ENCODE measurements at regions not wholly inside any gene's neighbourhood (a gene's known extent, or its start where the extent isn't known, plus 50 kb on each side); places are given as distances from the start of the nearest gene placed in this dataset.

DNA sequence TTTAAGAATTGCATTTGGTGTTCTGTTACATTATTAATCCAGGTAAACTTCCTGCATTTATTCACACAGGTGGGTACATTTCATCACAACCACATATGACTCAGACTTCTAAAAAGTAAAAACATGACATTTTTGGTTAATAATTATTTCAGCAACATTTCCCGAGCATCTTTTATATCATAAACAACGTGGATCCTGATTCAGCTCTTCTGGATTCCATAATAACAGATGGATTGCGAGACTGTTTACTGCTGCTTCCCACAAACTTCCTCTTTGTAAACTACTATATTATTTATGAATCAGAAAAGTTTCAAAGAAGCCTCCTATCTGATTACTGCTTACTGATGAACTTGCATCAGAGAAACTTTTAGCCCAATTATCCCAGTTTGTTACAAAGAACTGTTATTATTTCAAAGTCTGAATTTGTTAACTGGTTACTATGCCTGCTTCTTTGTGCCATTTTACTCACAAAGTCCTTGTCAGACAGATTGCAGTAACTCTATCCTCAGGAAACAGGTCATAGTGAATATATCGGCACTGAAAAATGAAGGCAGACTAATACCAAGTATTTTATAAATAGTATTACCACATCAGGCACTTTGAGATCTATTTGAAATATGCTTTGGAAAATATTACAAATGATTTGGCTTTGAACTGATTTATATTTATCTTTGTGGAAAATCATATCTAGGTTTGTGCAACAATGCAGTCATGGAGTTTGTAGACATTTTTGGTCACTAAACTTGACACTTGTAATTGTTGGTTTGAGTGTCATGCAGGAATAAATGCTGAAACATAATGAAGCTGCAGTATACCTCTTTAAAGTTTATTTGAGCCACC lies 511.6 kb downstream of the PLCL1 start:
- intact Hi-C loops (cut with micrococcal nuclease) = loop anchor here (2.0 kb wide), 2 partner anchors 1173 to 1423 kb away; no protein-coding TSS in a partner anchor
- Mint-ChIP-seq H3K9me3 (no peaks in the 10 kb centered on the region), H3K36me3 (no peaks in the 10 kb centered on the region), H3K4me1 (ENCODE audit: low read depth) (no peaks in the 10 kb centered on the region), H3K4me3 (no peak overlapping the region), H3K27ac (no peak overlapping the region), H3K27me3 (peaks cover 42% of the 10 kb centered on the region)
- DNase-seq = no peak
- POLR2A ChIA-PET = no interaction called here
- CTCF ChIA-PET = interaction anchor here (1.6 to 5.5 kb wide), 5 partner anchors 13 to 1425 kb away, joined by 4 to 61 read pairs (median 27); no protein-coding TSS in a partner anchor

DNA sequence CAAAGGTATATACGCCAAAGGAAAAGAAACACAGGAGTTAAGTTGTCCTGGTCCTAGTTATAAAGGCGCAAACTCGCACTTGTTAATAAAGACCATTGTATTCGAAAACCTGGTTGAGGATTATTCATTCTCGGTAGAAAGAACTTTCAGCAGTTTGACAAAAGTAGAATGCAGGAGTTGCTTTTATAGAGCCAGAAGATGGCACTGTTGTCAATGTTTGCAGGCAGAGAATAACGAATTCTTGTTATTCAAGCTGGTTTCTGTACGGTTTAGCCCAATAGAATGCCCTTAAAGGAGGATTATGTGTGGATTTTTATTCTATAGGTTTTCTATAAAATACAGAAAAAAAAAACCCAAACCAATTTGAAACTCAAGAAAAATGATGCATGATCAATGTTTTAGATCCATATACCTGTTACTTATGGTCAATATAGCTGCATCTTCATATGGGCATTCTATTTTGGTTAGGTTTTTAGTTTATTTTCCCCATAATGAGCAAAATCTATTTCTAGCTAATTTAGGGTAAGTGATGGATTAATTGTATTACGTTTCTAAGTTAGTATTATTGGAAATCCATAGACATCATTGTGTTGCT lies 510.3 kb downstream of the PLCL1 start:
- ChIA-PET CTCF (interaction anchor here (0.9 to 5.5 kb wide), 15 partner anchors 9 to 1426 kb away, joined by 3 to 61 read pairs (median 5); no protein-coding TSS in a partner anchor), POLR2A (no interaction called here)
- H3K4me3 Mint-ChIP-seq = no peak overlapping the region
- DNase-seq = no peak
- H3K9me3 Mint-ChIP-seq = no peaks in the 10 kb centered on the region
- H3K4me1 Mint-ChIP-seq (ENCODE audit: low read depth) = no peaks in the 10 kb centered on the region
- intact Hi-C loops (cut with micrococcal nuclease) = loop anchor here (2.0 kb wide), 2 partner anchors 1174 to 1424 kb away; no protein-coding TSS in a partner anchor
- H3K27me3 Mint-ChIP-seq = peaks cover 33% of the 10 kb centered on the region
- H3K27ac Mint-ChIP-seq = no peak overlapping the region
- no peaks in the 10 kb centered on the region for H3K36me3 Mint-ChIP-seq

DNA sequence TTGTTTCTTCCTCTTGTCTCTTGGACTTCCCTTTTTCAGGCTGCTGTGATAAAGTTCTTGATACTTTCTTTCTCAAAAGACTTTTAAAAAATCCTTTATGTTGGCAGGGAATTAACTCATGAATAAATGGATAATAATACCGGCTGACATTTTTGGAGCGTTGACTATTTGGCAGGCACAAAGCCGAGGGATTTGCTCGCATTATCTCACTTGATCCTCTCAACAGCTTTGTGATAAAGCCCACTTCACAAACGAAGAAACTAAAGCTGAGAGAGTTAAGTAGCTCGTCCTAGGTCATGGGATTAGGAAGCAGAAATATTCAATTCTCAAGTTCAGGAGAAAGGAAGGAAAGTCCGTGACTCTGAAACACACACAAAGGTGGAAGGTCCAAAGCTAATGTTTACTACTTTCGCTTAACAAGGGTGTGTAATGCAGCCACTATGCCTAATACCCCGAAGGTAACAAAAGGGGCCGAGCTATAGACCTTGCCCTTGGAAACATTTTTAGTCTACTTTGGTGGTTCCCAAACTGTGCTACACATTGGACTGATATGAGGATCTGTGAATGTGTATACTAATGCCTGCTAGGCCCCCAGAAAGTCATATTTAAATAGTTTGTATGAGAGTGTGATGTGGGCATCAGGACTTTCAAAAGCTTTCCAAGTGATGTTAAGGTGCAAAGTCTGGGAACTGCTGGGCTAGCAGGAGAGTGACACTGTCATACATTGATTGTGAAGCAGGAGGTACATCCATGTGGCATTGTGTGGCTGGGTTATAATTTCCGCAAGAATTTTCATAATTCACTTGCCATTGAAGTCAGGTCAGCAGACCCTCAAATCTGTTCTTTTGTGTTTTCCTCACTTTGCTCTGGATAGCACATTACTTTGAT lies 508.4 kb downstream of the PLCL1 start:
- no peak for DNase-seq
- Mint-ChIP-seq H3K4me1 (ENCODE audit: low read depth) (no peaks in the 10 kb centered on the region), H3K36me3 (no peaks in the 10 kb centered on the region), H3K4me3 (no peak overlapping the region), H3K27me3 (peaks cover 30% of the 10 kb centered on the region), H3K27ac (no peak overlapping the region), H3K9me3 (no peaks in the 10 kb centered on the region)
- CTCF ChIA-PET = interaction anchor here (0.6 to 5.5 kb wide), 12 partner anchors 11 to 1428 kb away, joined by 3 to 61 read pairs (median 6); no protein-coding TSS in a partner anchor
- POLR2A ChIA-PET = no interaction called here
- intact Hi-C loops (cut with micrococcal nuclease) = no loop called here

DNA sequence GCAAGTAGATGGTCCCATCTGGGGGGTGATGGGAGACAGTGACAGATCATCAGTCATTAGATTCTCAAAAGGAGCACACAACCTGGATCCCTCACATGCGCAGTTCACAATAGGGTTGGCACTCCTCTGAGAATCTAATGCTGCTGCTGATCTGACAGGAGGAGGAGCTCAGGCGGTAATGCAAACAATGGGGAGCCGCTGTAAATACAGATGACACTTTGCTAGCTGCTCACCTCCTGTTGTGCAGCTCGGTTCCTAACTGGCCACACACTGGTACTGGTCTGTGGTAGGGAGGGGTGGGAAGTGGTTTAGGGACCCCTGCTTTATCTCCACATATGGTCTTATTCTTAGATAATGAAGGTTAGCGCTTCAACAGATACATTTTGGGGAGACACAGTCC lies 506.6 kb downstream of the PLCL1 start:
- ChIA-PET CTCF (interaction anchor here (1.0 to 5.5 kb wide), 3 partner anchors 9 to 1429 kb away, joined by 3 to 61 read pairs (median 3); no protein-coding TSS in a partner anchor), POLR2A (no interaction called here)
- no peaks in the 10 kb centered on the region for H3K9me3 Mint-ChIP-seq
- H3K36me3 Mint-ChIP-seq = no peaks in the 10 kb centered on the region
- H3K4me3 Mint-ChIP-seq = no peak overlapping the region
- H3K27ac Mint-ChIP-seq = no peak overlapping the region
- H3K27me3 Mint-ChIP-seq = peaks cover 25% of the 10 kb centered on the region
- no peaks in the 10 kb centered on the region for H3K4me1 Mint-ChIP-seq (ENCODE audit: low read depth)
- DNase-seq = no peak
- intact Hi-C loops (cut with micrococcal nuclease) = no loop called here

DNA sequence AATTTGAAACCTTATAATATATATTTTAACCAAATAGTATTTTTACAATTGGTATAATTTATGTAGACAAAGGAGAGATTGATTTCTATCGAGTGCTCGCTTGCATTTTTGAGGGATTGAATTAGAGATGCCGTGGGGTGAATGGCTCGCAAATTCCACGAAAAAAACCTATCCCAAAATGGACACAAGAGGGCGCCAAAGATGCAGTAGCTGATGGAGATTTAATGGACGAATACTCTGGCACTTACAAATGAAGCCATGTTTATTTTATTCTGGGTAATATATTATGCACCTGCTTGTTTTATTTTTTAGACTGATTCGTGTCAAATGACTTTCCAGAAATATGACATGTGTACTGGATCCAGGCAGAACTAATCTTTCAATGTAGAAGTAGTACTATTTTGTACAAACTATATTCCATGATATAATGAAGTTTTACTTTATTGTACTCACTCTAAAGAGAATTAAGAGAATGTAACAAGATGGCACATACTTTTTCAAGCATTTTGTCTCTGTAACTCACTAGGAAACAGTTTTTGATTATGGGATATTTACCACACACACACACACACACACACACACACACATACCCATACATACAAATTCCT lies 505.4 kb downstream of the PLCL1 start:
- POLR2A ChIA-PET = no interaction called here
- Mint-ChIP-seq H3K27ac (no peak overlapping the region), H3K4me3 (no peak overlapping the region), H3K27me3 (peaks cover 21% of the 10 kb centered on the region), H3K36me3 (no peaks in the 10 kb centered on the region), H3K4me1 (ENCODE audit: low read depth) (no peaks in the 10 kb centered on the region), H3K9me3 (no peaks in the 10 kb centered on the region)
- CTCF ChIA-PET = interaction anchor here (0.8 to 1.8 kb wide), 19 partner anchors 9 to 1430 kb away, joined by 3 to 11 read pairs (median 4); no protein-coding TSS in a partner anchor
- DNase-seq = peak; percentile 65
- intact Hi-C loops (cut with micrococcal nuclease) = no loop called here

DNA sequence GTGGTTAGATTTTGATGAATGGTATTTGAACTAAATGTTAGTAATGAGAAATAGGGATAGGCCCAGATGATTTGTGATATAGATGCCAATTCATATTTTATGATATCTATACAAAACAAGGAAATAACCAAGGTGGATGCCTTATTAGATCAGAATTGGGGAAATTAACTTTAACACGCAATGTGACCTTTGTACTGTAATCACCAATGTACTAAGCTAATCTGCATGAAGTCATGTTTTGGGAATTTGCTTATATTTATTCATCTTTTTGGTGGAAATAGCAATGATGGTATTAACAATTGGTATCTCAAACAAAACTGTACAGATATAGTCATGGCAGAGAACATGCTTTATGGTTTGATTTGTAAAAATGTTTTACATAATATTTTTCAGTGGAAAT lies 504.7 kb downstream of the PLCL1 start:
- POLR2A ChIA-PET = no interaction called here
- Mint-ChIP-seq H3K9me3 (no peaks in the 10 kb centered on the region), H3K27me3 (peaks cover 24% of the 10 kb centered on the region), H3K4me1 (ENCODE audit: low read depth) (no peaks in the 10 kb centered on the region), H3K4me3 (no peak overlapping the region), H3K27ac (no peak overlapping the region), H3K36me3 (no peaks in the 10 kb centered on the region)
- CTCF ChIA-PET = interaction anchor here (0.8 to 1.8 kb wide), 19 partner anchors 9 to 1430 kb away, joined by 3 to 11 read pairs (median 4); no protein-coding TSS in a partner anchor
- no peak for DNase-seq
- intact Hi-C loops (cut with micrococcal nuclease) = no loop called here

DNA sequence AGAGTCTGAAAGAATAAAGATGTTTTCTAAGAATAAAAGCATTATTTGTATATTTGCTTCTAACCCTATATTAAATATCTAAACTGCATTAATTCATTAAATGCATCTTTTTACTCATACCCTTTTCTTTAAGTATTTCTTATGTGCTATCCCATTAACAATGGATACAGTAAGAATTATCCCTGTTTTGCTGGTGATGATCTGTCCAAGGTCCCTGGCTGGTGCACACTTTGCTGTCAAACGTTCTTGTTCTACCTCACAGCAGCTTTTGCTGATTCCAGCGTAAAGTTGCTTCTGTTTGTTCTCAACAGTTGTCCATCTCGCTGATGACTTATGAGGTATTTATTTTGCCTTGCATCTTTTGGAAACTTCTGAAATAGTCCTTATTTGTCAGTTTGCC lies 504.0 kb downstream of the PLCL1 start:
- H3K4me3 Mint-ChIP-seq = no peak overlapping the region
- intact Hi-C loops (cut with micrococcal nuclease) = no loop called here
- H3K36me3 Mint-ChIP-seq = no peaks in the 10 kb centered on the region
- no peak for DNase-seq
- CTCF ChIA-PET = interaction anchor here (1.8 kb wide), 1 partner anchor 66 kb away, joined by 7 read pairs; no protein-coding TSS in a partner anchor
- H3K27me3 Mint-ChIP-seq = peaks cover 20% of the 10 kb centered on the region
- H3K27ac Mint-ChIP-seq = no peak overlapping the region
- POLR2A ChIA-PET = no interaction called here
- H3K4me1 Mint-ChIP-seq (ENCODE audit: low read depth) = no peaks in the 10 kb centered on the region
- H3K9me3 Mint-ChIP-seq = no peaks in the 10 kb centered on the region

DNA sequence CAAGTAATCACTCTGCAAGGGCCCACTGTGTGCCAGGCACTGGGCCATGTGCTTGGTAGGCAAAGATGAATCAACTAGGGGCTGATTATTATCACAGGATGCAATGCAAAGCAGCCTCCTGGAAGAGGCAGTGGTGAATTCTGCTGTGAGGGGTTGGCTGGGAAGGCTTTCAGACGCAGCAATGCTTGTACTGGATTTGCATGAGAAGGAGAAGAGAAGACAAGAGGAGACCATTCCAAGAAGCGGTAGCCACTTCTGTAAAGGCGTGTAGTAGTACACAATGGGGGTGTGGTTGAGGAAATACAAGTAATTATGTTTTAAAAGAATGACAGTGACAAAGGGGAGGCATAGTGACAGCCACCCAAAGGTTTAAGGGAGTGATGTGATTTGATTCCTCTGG lies 502.7 kb downstream of the PLCL1 start:
- no peak for DNase-seq
- ChIA-PET CTCF (no interaction called here), POLR2A (no interaction called here)
- Mint-ChIP-seq H3K36me3 (no peaks in the 10 kb centered on the region), H3K27me3 (peaks cover 10% of the 10 kb centered on the region), H3K27ac (no peak overlapping the region), H3K4me3 (no peak overlapping the region), H3K9me3 (no peaks in the 10 kb centered on the region), H3K4me1 (ENCODE audit: low read depth) (no peaks in the 10 kb centered on the region)
- intact Hi-C loops (cut with micrococcal nuclease) = no loop called here

DNA sequence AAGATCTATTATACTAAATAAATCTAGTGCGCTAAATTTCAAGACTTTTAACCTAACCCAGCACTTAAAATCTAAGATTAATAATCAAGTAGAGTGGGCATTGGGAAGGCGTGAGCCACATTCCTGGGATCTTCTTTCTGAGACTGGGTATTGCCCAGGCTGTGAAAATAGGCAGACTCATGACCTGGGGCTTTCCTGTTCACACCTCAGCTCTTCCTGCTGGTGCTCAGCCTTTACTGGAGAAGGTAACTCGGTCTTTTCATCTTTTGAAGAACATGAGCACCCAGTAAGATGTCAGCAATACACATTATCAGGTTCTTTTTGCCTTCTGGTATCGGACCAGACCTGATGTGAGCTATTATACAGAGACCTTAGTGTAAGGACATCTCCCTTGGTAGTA lies 500.5 kb downstream of the PLCL1 start:
- H3K4me1 Mint-ChIP-seq (ENCODE audit: low read depth) = no peaks in the 10 kb centered on the region
- no peaks in the 10 kb centered on the region for H3K9me3 Mint-ChIP-seq
- ChIA-PET POLR2A (no interaction called here), CTCF (interaction anchor here (0.8 kb wide), 1 partner anchor 10 kb away, joined by 5 read pairs; no protein-coding TSS in a partner anchor)
- no peak overlapping the region for H3K4me3 Mint-ChIP-seq
- H3K27me3 Mint-ChIP-seq = peaks cover 8% of the 10 kb centered on the region
- no peaks in the 10 kb centered on the region for H3K36me3 Mint-ChIP-seq
- intact Hi-C loops (cut with micrococcal nuclease) = no loop called here
- no peak for DNase-seq
- no peak overlapping the region for H3K27ac Mint-ChIP-seq

DNA sequence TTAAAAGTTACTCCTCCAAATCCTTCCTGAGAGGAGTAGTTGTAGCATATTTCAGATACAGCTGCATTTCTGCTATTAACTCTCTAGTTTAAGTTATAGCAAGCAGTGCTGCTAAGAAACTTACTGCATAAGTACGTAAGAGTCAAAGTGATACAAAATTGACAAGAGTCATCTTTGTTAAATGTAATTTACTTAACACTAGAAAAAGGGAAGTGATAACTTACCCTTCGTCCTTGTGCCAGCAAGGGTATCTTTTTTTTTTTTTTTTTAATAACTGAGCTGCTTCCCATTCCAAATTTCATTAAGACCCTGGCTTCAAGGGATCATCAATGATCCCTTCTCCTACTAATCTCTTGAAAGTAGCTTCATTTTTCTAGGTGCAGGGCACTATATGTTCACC lies 493.0 kb downstream of the PLCL1 start:
- Mint-ChIP-seq H3K27ac (no peak overlapping the region), H3K27me3 (peaks cover 7% of the 10 kb centered on the region), H3K4me3 (no peak overlapping the region), H3K36me3 (no peaks in the 10 kb centered on the region), H3K9me3 (no peaks in the 10 kb centered on the region), H3K4me1 (ENCODE audit: low read depth) (peaks cover 2% of the 10 kb centered on the region)
- ChIA-PET CTCF (interaction anchor here (0.6 to 2.2 kb wide), 40 partner anchors 8 to 1443 kb away, joined by 3 to 15 read pairs (median 4); partner anchors contain the start of genes MARS2 and PLCL1), POLR2A (no interaction called here)
- DNase-seq = no peak
- intact Hi-C loops (cut with micrococcal nuclease) = loop anchor here (5.0 kb wide), 1 partner anchor 575 kb away; no protein-coding TSS in a partner anchor

DNA sequence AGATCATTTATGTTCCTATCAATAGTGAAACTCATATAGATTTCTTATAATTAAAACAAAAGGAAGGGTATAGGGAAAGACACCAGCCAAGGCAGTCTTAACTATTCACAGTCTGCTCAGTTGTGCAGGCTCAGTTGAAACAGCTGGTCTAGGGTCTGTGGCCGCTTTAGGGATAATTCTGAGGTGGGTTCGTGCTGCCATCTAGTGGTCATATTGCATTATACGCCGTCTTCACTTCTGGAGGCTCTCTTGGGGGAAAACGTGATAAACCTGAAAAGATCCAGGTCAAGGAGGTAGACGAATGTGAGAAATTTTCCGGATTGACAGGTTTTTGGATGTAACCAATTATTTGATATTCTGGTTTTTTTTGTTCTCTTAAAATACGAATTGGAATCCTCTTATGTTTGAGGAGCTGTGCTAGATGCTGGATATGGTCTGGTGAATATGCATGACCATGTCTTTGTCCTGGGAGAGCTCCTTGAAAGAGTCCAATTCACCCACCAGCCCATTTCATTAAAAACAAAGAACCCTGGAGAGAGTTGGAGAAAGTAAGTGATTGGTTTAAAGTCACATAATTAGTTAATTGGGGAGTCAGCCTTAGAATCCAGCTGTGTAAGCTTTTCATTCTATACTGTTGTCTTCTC lies 492.4 kb downstream of the PLCL1 start:
- CTCF ChIA-PET = interaction anchor here (0.6 to 2.2 kb wide), 46 partner anchors 9 to 1443 kb away, joined by 3 to 15 read pairs (median 4); partner anchors contain the start of genes MARS2 and PLCL1
- POLR2A ChIA-PET = no interaction called here
- peak; percentile 67 for DNase-seq
- intact Hi-C loops (cut with micrococcal nuclease) = loop anchor here (1.0 to 5.0 kb wide), 4 partner anchors 169 to 589 kb away; no protein-coding TSS in a partner anchor
- peaks cover 2% of the 10 kb centered on the region for H3K4me1 Mint-ChIP-seq (ENCODE audit: low read depth)
- no peaks in the 10 kb centered on the region for H3K36me3 Mint-ChIP-seq
- no peak overlapping the region for H3K27ac Mint-ChIP-seq
- no peak overlapping the region for H3K4me3 Mint-ChIP-seq
- H3K27me3 Mint-ChIP-seq = peaks cover 9% of the 10 kb centered on the region
- H3K9me3 Mint-ChIP-seq = no peaks in the 10 kb centered on the region
